HG02852 (cell line): ENCODE measurements at regions not wholly inside any gene's neighbourhood (a gene's known extent, or its start where the extent isn't known, plus 50 kb on each side); places are given as distances from the start of the nearest gene placed in this dataset.
"Not testable (repeated sequence)": the region's sequence is repeated elsewhere in the genome, so short reads cannot be mapped to it uniquely, and the experiment has no call there.

Experiments used
- ATAC-seq: cut with Tn5 transposase; IDR thresholded peaks from one replicate; pipeline ENCODE4 v1.9.1; 2021; ENCODE audit warnings: mild to moderate bottlenecking, moderate library complexity; ENCODE audit not compliant: unreplicated experiment

DNA sequence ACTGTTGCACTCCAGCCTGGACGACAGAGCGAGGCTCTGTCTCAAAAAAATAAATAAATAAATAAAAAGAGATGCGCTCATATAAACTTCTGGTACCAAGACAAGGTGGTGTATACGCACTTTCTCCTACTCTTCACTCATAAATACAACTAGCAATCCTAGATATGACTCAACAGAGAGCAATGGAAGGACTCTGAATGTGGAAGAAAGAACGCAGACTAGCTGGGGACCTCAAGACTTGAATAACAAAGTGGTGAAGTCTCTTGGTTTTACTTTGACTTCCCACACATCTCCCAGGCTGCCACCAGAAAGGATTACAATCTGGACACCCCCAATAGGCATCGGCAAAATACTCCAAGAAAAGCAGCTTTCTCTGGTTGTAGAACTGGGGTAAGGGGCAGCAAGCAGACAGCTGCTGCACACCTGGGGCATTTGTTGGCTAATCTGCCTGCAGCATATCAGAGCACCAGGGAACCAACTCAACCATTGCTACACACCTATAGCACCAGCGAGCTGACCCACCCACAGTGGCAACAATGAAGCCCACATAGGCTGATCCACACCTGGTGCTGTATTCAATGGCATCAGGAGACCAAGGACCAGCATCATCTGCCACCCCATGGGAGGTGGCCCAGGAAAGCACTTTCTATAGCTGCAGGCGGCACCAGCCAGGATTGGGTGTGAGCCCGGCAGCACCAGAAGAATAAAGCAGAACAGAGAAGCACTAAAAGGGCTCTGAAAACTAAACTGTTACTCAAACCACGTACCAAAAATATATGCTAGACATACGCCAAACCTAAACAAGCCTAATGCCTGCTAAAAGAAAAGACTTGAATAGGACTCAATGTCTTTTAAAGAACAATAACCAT is 1231.7 kb upstream of the TMEM132C start:
- no peak for ATAC-seq

DNA sequence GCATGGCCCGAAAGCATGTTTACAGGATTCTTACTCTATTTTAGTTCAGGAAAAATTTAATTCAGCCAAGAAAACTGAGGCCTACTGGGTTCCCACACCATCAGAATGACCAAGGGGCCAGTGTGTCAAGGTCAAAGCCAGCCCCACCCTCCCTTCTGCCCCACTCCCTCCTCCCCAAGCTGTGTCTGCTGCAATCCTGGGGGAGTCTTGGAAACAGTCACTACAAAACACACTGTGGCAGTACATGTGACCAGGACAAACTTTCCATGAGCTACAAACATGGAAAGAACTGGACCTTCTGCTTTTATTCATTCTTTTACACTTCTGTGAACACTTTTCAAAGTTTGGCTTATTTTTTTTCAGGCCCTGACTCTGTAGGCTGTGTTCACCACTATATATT is 1228.8 kb upstream of the TMEM132C start:
- ATAC-seq, result no peak

DNA sequence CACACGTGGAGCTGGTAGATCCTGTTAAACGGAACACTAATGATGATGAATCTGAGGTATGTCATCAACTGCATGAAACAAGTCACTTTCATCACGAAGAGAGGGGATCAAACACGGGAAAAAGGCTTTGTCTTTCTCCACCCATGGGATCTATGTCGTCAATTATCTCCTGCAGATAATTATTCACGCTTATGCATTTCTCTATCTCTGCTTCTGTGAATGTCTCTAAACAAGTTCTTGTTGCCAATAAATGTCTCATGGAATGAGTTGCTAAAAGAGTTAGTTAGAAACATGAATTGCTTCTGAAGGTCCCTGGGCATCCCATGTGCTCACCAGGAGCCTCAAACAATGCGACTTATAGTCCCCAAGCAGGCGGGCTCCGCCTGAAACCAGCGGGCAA is 1228.2 kb upstream of the TMEM132C start:
- no peak for ATAC-seq

DNA sequence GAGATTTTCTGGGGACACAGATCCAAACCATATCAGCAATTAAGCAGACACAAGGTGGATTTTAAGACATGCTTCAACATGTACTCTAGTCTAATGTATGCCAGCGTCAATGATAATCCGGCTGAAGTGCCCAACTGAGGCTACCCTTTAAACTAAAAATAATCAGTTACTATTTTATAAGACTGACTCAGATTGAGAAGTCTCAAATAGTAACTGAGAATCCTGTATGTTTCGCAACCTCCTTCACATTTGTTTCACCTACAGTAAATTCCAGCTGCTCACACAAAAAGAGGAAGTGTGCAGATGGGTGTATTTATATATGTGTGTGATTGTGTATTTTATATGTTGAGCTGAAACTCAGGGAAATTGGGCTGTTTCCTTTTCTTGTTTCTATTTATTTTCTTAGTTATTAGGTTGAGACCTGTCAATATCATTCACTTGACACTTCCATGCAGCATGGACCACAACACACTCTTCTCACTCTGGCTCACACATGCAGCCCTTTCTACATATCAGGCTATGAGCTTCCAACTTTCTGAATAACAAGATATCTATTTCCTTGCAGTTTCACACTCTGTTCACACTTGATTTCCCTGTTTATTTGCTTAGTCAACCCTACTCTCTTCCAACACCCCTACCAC is 1224.9 kb upstream of the TMEM132C start:
- ATAC-seq, result peak; percentile 93

DNA sequence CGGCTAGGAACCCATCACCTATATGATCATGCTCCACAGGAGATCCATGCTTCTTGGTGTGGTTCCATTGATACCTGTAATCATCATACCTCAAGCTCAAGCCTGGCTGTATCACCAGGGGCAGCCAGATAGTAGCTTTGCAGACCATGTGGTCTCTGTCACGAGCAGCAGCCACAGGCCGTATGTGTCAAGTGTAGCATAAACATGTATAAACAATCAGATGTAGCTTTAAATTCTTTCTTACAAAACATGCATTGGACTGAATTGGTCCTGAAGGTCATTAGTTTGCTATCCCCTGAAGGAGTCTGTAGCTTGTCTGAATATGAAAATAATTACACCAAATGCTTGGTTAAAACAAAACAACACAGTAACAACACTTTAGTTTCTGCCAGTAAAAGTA is 1223.2 kb upstream of the TMEM132C start:
- no peak for ATAC-seq

DNA sequence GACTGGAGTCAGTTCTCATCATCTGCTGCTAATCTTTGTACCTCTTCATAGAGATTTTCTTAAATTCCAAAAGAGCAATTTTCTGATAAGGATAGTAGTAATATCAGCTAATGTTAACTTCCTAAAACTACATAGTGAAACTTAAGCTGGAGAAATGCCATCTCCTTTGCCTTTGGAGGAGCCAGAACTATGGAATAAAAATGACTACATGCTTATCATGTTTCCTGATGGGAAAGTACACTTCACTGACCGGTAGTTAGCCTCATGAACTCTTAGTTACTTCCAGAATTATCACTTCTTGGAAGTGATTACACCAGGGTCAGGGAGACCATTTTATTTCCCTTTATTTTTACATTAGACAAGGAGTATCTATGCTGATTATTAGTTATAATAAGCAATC is 1222.1 kb upstream of the TMEM132C start:
- ATAC-seq, result no peak

DNA sequence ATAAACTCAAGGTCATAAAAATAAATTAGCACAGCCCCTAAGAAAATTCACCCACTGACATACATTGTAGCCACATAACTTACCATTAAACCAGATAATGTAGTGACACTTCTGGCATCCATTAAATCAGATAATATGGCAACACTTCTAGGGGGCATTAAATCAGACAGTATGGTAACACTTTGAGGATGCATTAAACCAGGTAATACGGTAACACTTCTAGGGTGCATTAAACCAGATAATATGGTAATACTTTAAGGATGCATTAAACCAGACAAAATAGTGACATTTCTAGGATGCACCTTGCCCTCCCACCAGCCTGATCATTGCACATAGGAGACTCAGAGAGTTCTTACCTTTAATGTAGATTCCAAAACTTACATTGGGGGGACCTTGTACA is 1220.5 kb upstream of the TMEM132C start:
- ATAC-seq, result no peak

DNA sequence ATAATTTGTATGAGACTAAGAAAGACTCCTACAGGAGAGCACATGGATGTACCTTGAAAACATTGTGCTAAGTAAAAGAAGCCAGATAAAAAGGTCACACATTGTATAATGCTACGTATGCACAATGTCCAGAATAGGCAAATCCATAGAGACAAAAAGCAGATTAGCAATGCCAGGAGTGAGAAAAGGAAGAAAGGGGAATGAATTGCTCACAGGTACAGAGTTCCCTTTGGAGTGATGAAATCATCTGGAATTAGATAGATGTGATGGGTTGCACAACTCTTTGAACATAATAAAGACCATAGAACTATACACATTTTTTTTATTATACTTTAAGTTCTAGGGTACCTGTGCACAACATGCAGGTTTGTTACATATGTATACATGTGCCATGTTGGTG is 1218.9 kb upstream of the TMEM132C start:
- ATAC-seq, result no peak

DNA sequence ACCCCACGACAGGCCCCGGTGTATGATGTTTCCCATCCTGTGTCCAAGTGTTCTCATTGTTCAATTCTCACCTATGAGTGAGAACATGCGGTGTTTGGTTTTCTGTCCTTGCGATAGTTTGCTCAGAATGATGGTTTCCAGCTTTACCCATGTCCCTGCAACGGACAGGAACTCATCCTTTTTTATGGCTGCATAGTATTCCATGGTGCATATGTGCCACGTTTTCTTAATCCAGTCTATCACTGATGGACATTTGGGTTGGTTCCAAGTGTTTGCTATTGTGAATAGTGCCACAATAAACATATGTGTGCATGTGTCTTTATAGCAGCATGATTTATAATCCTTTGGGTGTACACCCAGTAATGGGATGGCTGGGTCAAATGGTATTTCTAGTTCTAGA is 1218.4 kb upstream of the TMEM132C start:
- not testable (repeated sequence) for ATAC-seq

DNA sequence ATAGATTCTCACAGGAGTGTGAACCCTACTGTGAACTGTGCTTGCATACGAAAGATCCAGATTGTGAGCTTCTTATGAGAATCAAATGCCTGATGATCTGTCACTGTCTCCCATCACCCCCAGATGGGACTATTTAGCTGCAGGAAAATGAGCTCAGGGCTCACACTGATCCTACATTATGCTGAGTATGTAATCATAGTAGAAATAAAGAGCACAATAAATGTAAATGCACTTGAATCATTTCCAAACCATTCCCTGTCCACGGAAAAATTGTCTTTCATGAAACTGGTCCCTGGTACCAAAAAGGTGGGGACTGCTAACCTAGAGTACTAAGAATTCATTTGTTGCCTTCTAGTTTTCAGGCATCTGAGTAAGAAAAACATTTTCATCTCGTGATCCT is 1215.8 kb upstream of the TMEM132C start:
- no peak for ATAC-seq

DNA sequence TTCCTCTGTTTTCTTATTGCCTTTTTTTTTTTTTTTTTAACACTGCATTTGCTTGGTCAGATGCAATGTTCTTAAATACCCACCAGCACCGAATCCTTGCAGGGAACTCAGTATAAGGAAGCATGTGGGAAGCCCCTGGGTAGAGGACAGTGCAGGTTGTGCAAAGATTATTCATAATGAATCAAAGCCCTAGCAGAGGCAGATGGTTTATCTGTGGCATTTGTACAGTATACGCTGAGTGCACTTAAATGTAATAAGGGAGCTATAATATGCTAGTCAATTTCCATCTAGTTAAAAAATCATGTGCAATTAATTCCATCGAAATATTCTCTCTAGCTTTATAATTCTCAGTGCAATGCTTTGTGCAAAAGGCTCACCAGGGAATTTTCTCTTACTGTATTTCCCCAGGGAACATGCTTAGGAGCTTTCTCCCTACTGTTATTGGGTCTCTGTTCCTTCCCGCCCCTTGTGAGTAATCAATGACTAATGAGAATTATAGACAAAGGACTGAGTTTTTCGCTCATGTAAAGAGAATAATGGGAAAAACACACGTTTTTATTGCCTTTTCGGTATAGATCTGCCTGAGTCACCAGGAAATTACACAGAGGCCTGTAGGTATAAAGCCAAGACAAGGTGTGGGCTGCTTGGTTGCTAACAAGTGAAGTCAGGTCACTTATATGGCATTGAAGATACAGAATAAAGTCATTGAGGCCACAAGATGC is 1214.3 kb upstream of the TMEM132C start:
- no peak for ATAC-seq

DNA sequence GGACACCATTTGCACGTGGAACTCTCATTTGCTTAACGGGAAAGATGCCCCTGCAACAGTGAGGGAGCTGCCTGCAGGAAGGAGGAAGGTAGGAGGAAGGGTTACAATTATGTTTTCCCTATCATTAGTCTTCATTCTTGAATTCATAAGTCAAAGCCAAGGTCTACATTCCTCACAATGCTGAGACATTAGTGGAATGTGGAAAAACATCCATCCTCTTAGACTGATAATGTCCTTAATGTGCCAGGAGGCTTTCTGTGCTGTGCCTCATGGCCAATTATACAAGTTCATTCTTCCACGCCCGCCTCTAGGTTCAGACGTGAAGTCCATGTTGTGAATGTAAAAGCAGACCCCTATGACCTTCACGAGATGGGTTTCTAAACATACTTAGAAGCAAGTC is 1212.4 kb upstream of the TMEM132C start:
- no peak for ATAC-seq

DNA sequence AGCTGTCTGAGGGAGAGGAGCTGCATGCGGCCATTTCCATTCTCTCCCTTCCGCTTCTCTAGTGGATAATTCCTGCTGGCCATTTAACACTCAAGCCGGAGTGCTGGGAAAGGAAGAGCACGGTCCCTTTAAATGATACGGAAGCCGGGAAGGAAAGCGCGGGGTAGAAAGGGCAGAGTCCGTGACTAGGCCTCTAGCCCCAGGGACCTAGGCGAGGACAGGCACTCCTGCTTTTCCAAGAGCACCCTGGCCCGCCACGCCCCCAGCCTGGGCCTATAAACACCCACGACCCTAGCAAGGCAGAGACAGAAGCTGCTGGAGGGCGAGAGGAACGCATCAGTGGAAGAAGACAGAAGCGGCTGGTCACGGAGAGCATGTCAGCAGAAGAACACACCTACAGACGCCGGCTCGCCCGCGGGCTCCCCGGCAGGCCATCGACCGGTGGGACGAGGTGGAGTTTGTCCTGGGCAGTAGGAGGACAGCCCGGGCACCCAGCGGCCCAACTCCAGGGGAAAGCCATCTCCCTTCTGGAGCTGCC is 1206.6 kb upstream of the TMEM132C start:
- no peak for ATAC-seq

DNA sequence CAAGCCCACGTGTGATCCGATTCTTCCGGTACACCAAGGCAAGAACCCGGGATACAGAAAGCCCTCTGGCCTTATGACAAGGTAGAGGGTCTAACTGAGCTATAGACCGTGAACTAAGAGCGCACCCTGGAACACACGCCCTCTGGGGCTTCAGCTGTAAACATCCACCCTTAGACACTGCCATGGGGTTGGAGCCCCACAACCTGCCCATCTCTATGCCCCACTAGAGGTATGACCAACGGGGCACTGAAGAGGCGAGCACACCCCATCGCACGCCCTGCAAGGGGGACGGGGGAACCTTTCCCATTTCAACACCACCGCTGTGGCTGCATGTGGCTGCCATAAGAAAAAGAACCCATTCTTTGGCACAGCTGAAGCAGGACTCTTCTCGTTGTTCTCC is 1206.0 kb upstream of the TMEM132C start:
- no peak for ATAC-seq

DNA sequence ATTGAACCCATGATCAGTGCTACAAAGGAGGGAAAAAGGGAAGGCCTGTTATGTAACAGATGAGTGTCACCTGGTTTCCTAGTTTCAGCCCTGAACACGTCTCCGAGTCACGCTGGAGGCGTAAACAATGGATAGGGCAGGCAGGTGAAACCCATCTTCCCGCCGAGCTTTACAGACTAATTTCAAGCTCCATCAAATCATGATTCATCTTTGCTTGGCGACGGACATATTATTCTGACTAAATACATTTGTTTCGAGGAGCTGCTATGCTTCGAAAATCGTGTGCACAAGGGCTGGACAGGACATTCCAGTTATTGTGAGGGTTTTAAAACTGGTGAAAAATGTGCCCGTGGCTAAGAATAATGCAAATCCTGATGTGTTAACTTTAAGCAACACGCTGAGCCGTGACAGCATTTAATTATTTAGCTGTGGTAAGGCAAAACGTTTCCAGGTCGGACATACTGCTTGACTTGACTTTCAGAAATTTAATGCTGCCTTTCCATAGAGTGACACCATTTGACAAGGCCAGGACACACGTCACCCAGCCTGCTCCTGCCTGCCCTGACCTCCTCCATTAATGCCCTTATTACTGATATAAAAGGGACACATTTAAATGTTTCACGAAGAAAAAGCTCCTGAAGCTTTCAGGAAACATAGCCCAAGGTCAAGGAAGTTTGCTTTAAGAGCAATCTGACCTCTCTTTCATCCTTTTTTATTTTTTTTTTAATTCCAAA is 1203.5 kb upstream of the TMEM132C start:
- ATAC-seq, result no peak

DNA sequence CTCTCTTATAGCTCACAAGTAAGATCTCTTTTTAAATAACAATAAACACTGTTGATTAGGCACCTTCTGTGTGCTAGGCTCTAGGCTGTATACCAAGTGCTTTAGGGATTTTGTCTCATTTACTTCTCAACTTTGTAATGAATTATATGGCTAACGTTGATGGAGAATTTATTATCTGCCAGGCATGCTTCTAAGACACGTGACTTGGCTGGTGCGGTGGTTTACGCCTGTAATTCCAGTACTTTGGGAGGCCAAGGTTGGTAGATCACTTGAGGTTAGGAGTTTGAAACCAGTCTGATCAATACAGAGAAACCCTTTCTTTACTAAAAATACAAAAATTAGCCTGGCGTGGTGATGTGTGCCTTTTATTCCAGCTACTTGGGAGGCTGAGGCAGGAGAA is 1202.8 kb upstream of the TMEM132C start:
- no peak for ATAC-seq

DNA sequence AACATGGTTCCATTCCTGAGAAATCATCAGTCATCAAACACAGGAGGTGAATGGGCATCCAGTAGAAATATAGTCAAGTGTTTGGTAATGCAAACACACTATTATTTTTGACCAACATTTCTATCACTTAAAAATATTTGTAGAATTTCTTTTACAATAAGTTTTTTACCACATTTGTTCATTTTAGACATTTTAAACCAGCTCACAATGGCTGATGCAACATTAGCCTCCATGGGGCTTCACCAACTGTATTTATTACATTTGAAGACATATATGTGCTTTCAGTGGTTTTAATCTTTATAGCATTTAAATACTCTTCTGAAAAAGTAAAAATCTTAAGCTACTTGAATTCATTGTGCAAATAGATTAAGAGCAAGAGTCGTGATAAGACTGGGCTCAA is 1201.4 kb upstream of the TMEM132C start:
- ATAC-seq, result no peak

DNA sequence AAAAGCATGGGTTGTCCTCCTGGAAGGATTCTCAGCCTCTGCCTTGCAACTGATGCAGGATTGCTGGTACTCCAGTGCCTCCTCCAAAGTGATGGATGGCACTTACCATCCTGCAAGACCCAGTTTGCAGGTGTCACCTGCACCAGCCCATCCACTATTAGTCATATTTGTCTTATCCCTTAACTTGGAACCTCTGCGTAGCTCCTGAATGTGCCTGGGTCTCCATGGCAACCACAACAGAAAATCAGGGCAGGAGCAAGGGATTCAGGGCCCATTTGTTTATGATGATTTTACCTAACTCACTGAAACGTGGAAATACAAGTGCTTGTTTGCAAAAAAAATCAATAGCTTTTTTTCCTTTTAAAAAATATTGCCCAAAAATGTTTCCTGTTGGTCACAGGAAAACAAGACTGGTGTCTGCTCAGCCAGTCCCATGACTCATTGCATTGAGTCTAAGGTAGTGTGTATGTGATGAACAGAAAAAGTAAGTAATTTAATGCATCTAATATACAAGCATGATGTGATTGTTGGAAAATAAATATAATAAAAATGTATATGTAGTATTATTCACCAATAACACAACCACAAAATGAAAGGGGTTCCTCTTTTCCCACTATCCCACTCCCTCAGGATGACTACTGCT is 1196.3 kb upstream of the TMEM132C start:
- no peak for ATAC-seq

DNA sequence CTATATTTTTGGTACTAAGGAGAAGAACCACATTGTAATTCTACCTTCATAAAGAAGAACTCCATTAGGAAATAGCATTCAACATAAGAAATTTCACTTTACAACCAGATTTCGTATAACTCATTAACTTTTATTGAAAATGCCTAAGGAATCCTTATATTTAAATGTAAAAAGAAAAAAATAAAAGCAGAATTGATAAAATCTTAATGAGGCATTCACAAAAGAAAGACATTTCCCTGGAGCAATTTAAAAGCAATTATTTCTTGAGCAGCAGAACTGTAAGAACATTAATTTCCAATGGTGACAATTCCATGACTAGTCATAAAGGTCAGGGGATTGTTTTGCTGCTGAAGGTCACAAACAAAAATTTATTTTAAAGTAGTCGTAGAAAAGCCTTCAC is 1192.8 kb upstream of the TMEM132C start:
- no peak for ATAC-seq

DNA sequence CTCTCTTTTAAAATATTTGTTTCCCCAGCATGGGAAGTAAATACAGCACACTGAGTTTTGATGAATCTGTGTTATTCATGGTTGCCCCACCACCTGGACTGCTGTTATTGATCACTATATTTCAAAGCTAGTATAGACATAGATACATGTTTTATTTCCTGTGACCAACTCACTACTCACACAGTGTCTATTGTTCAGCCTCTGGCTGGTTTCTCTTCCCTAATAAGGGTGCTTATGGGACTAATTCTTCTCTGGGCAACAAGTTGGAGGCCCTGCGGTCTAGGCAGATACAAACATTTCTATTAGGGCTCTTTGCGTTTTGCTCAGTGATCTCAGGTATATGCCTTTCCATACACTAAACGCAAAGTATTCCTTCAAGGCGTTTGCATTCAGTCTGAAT is 1191.0 kb upstream of the TMEM132C start:
- no peak for ATAC-seq
